ENCODE measurements at regions not wholly inside any gene's neighbourhood (a gene's known extent, or its start where the extent isn't known, plus 50 kb on each side); places are given as distances from the start of the nearest gene placed in this dataset.

GRCh38 chr1:214895011-214895600 lies 187.4 kb upstream of the KCNK2 start:
- no peaks in the 10 kb centered on the region for H3K36me3 ChIP-seq (replicated peaks in 1 of 2; ENCODE audit: control extremely low read depth in 1 of 2, control insufficient read depth in 1 of 2, extremely low read depth in 1 of 2, insufficient read depth in 2 of 2, low read length in 1 of 2)
- no peak for TF ChIP-seq CTCF (IDR thresholded peaks at IDR 0.05)
- TF ChIP-seq EZH2 (IDR thresholded peaks at IDR 0.05; ENCODE audit: borderline replicate concordance, insufficient read depth, low read depth, low read length, poor library complexity, severe bottlenecking): no peak
- intact Hi-C loops (cut with micrococcal nuclease): no loop called here
- WGBS (ENCODE audit: insufficient coverage): 85% methylated on average over 2 of the region's 5 CpGs
- no peaks in the 10 kb centered on the region for H3K9me3 ChIP-seq (ENCODE audit: control extremely low read depth in 1 of 3, control insufficient read depth in 2 of 3, insufficient read depth in 1 of 3, low read length in 2 of 3)
- no peak overlapping the region for H3K27ac ChIP-seq (ENCODE audit: low read length in 2 of 2)
- no peak overlapping the region for H2AFZ ChIP-seq (ENCODE audit: insufficient read depth, low read depth, low read length, poor library complexity, severe bottlenecking)
- no peaks in the 10 kb centered on the region for H3K27me3 ChIP-seq (replicated peaks in 1 of 4; ENCODE audit: control extremely low read depth in 1 of 4, control insufficient read depth in 3 of 4, insufficient read depth in 4 of 4, low read length in 3 of 4)
- Mint-ChIP-seq H3K4me3 (no peak overlapping the region), H3K27me3 (no peaks in the 10 kb centered on the region), H3K4me1 (no peaks in the 10 kb centered on the region), H3K27ac (no peak overlapping the region), H3K9me3 (ENCODE audit: insufficient read depth) (peaks cover 2% of the 10 kb centered on the region)
- POLR2A ChIA-PET: no interaction called here
- H4K20me1 ChIP-seq (ENCODE audit: control insufficient read depth, insufficient read depth, low read length, poor library complexity, severe bottlenecking): no peaks in the 10 kb centered on the region
- H3K79me2 ChIP-seq (ENCODE audit: control insufficient read depth, insufficient read depth, low read length): no peaks in the 10 kb centered on the region
- H3K4me2 ChIP-seq (replicated peaks; ENCODE audit: low read depth, low read length, poor library complexity, severe bottlenecking): no peak overlapping the region
- ATAC-seq (ENCODE audit: low read depth) (no peak), DNase-seq (no peak)
- H3K9ac ChIP-seq (ENCODE audit: low read length): no peak overlapping the region
- CTCF ChIA-PET: no interaction called here
- H3K4me3 ChIP-seq (ENCODE audit: control extremely low read depth in 1 of 5, extremely low read depth in 1 of 5, insufficient read depth in 1 of 5, low read depth in 2 of 5, low read length in 4 of 5): no peak overlapping the region
- H3K4me1 ChIP-seq (ENCODE audit: control insufficient read depth in 2 of 2, insufficient read depth in 2 of 2, low read length in 2 of 2): no peaks in the 10 kb centered on the region

- H3K4me2 ChIP-seq (replicated peaks; ENCODE audit: low read depth, low read length, poor library complexity, severe bottlenecking): no peak overlapping the region
- ATAC-seq (ENCODE audit: low read depth) (no peak), DNase-seq (no peak)
- CTCF ChIA-PET: no interaction called here
- H3K4me3 Mint-ChIP-seq: no peak overlapping the region
- H3K36me3 ChIP-seq (replicated peaks in 1 of 2; ENCODE audit: control extremely low read depth in 1 of 2, control insufficient read depth in 1 of 2, extremely low read depth in 1 of 2, insufficient read depth in 2 of 2, low read length in 1 of 2): no peaks in the 10 kb centered on the region
- H3K9me3 Mint-ChIP-seq (ENCODE audit: insufficient read depth): no peaks in the 10 kb centered on the region
- TF ChIP-seq EZH2 (IDR thresholded peaks at IDR 0.05; ENCODE audit: borderline replicate concordance, insufficient read depth, low read depth, low read length, poor library complexity, severe bottlenecking) (no peak), CTCF (IDR thresholded peaks at IDR 0.05) (no peak)
- no peaks in the 10 kb centered on the region for H4K20me1 ChIP-seq (ENCODE audit: control insufficient read depth, insufficient read depth, low read length, poor library complexity, severe bottlenecking)
- no peaks in the 10 kb centered on the region for H3K27me3 Mint-ChIP-seq
- POLR2A ChIA-PET: no interaction called here
- H3K4me1 ChIP-seq (ENCODE audit: control insufficient read depth in 2 of 2, insufficient read depth in 2 of 2, low read length in 2 of 2): no peaks in the 10 kb centered on the region
- no peak overlapping the region for H3K4me3 ChIP-seq (ENCODE audit: control extremely low read depth in 1 of 5, extremely low read depth in 1 of 5, insufficient read depth in 1 of 5, low read depth in 2 of 5, low read length in 4 of 5)
- no peaks in the 10 kb centered on the region for H3K9me3 ChIP-seq (ENCODE audit: control extremely low read depth in 1 of 3, control insufficient read depth in 2 of 3, insufficient read depth in 1 of 3, low read length in 2 of 3)
- intact Hi-C loops (cut with micrococcal nuclease): no loop called here
- H3K27ac ChIP-seq (ENCODE audit: low read length in 2 of 2): no peak overlapping the region
- no peaks in the 10 kb centered on the region for H3K79me2 ChIP-seq (ENCODE audit: control insufficient read depth, insufficient read depth, low read length)
- H2AFZ ChIP-seq (ENCODE audit: insufficient read depth, low read depth, low read length, poor library complexity, severe bottlenecking): no peak overlapping the region
- H3K27me3 ChIP-seq (replicated peaks in 1 of 4; ENCODE audit: control extremely low read depth in 1 of 4, control insufficient read depth in 3 of 4, insufficient read depth in 4 of 4, low read length in 3 of 4): no peaks in the 10 kb centered on the region
- H3K27ac Mint-ChIP-seq: no peak overlapping the region
- no peaks in the 10 kb centered on the region for H3K4me1 Mint-ChIP-seq
- WGBS (ENCODE audit: insufficient coverage): 100% methylated on average over 1 of the region's 2 CpGs
- H3K9ac ChIP-seq (ENCODE audit: low read length): no peak overlapping the region
Measured at GRCh38 chr1:214896921-214897320, 185.6 kb upstream of the KCNK2 start.
